ENCODE measurements at regions not wholly inside any gene's neighbourhood (a gene's known extent, or its start where the extent isn't known, plus 50 kb on each side); places are given as distances from the start of the nearest gene placed in this dataset.

- H3K36me3 ChIP-seq (ENCODE audit: control insufficient read depth in 2 of 2, insufficient read depth in 2 of 2, low read length in 2 of 2), result no peaks in the 10 kb centered on the region
- no peaks in the 10 kb centered on the region for H3K4me1 ChIP-seq (ENCODE audit: control insufficient read depth in 2 of 2, insufficient read depth in 2 of 2, low read length in 2 of 2)
- H3K27ac ChIP-seq (ENCODE audit: low read depth in 2 of 2, low read length in 2 of 2), result no peak overlapping the region
- H3K4me3 ChIP-seq (ENCODE audit: low read length in 2 of 2), result no peak overlapping the region
- no peak overlapping the region for H3K9ac ChIP-seq (ENCODE audit: low read depth in 1 of 2, low read length in 2 of 2)
- H3K27me3 ChIP-seq (ENCODE audit: control insufficient read depth in 2 of 2, insufficient read depth in 2 of 2, low read length in 2 of 2), result no peaks in the 10 kb centered on the region
- no peaks in the 10 kb centered on the region for H3K9me3 ChIP-seq (ENCODE audit: control insufficient read depth in 2 of 2, low read length in 2 of 2)
Measured at GRCh38 chr5:160479220-160479619, 57.6 kb downstream of the PTTG1 start.

GRCh38 chr5:160479926-160480325, 58.3 kb downstream of the PTTG1 start:
- H3K27me3 ChIP-seq (ENCODE audit: control insufficient read depth in 2 of 2, insufficient read depth in 2 of 2, low read length in 2 of 2), result no peaks in the 10 kb centered on the region
- no peaks in the 10 kb centered on the region for H3K4me1 ChIP-seq (ENCODE audit: control insufficient read depth in 2 of 2, insufficient read depth in 2 of 2, low read length in 2 of 2)
- no peak overlapping the region for H3K4me3 ChIP-seq (ENCODE audit: low read length in 2 of 2)
- H3K27ac ChIP-seq (ENCODE audit: low read depth in 2 of 2, low read length in 2 of 2), result no peak overlapping the region
- H3K36me3 ChIP-seq (ENCODE audit: control insufficient read depth in 2 of 2, insufficient read depth in 2 of 2, low read length in 2 of 2), result no peaks in the 10 kb centered on the region
- no peak overlapping the region for H3K9ac ChIP-seq (ENCODE audit: low read depth in 1 of 2, low read length in 2 of 2)
- no peaks in the 10 kb centered on the region for H3K9me3 ChIP-seq (ENCODE audit: control insufficient read depth in 2 of 2, low read length in 2 of 2)

- Histone ChIP-seq H3K4me3 (ENCODE audit: low read length in 2 of 2) (no peak overlapping the region), H3K27ac (ENCODE audit: low read depth in 2 of 2, low read length in 2 of 2) (no peak overlapping the region), H3K9ac (ENCODE audit: low read depth in 1 of 2, low read length in 2 of 2) (no peak overlapping the region), H3K9me3 (ENCODE audit: control insufficient read depth in 2 of 2, low read length in 2 of 2) (no peaks in the 10 kb centered on the region), H3K27me3 (ENCODE audit: control insufficient read depth in 2 of 2, insufficient read depth in 2 of 2, low read length in 2 of 2) (no peaks in the 10 kb centered on the region), H3K36me3 (ENCODE audit: control insufficient read depth in 2 of 2, insufficient read depth in 2 of 2, low read length in 2 of 2) (no peaks in the 10 kb centered on the region), H3K4me1 (ENCODE audit: control insufficient read depth in 2 of 2, insufficient read depth in 2 of 2, low read length in 2 of 2) (no peaks in the 10 kb centered on the region)
Measured at GRCh38 chr5:160480652-160481051, 59.0 kb downstream of the PTTG1 start.

- no peak overlapping the region for H3K4me3 ChIP-seq (ENCODE audit: low read length in 2 of 2)
- H3K27me3 ChIP-seq (ENCODE audit: control insufficient read depth in 2 of 2, insufficient read depth in 2 of 2, low read length in 2 of 2), result no peaks in the 10 kb centered on the region
- H3K9ac ChIP-seq (ENCODE audit: low read depth in 1 of 2, low read length in 2 of 2), result no peak overlapping the region
- H3K36me3 ChIP-seq (ENCODE audit: control insufficient read depth in 2 of 2, insufficient read depth in 2 of 2, low read length in 2 of 2), result peaks cover 0 to 2% of the 10 kb centered on the region in 2 donors
- H3K27ac ChIP-seq (ENCODE audit: low read depth in 2 of 2, low read length in 2 of 2), result no peak overlapping the region
- H3K9me3 ChIP-seq (ENCODE audit: control insufficient read depth in 2 of 2, low read length in 2 of 2), result no peaks in the 10 kb centered on the region
- no peaks in the 10 kb centered on the region for H3K4me1 ChIP-seq (ENCODE audit: control insufficient read depth in 2 of 2, insufficient read depth in 2 of 2, low read length in 2 of 2)
Measured at GRCh38 chr5:160484678-160485077, 63.0 kb downstream of the PTTG1 start.

- H3K27me3 ChIP-seq (ENCODE audit: control insufficient read depth in 2 of 2, insufficient read depth in 2 of 2, low read length in 2 of 2), result no peaks in the 10 kb centered on the region
- no peak overlapping the region for H3K9ac ChIP-seq (ENCODE audit: low read depth in 1 of 2, low read length in 2 of 2)
- H3K27ac ChIP-seq (ENCODE audit: low read depth in 2 of 2, low read length in 2 of 2), result no peak overlapping the region
- H3K4me1 ChIP-seq (ENCODE audit: control insufficient read depth in 2 of 2, insufficient read depth in 2 of 2, low read length in 2 of 2), result no peaks in the 10 kb centered on the region
- H3K4me3 ChIP-seq (ENCODE audit: low read length in 2 of 2), result no peak overlapping the region
- H3K36me3 ChIP-seq (ENCODE audit: control insufficient read depth in 2 of 2, insufficient read depth in 2 of 2, low read length in 2 of 2), result peaks cover 0 to 2% of the 10 kb centered on the region in 2 donors
- no peaks in the 10 kb centered on the region for H3K9me3 ChIP-seq (ENCODE audit: control insufficient read depth in 2 of 2, low read length in 2 of 2)
Measured at GRCh38 chr5:160485364-160485969, 63.8 kb downstream of the PTTG1 start.

GRCh38 chr5:160486573-160486972, 64.9 kb downstream of the PTTG1 start:
- H3K9me3 ChIP-seq (ENCODE audit: control insufficient read depth in 2 of 2, low read length in 2 of 2), result no peaks in the 10 kb centered on the region
- no peak overlapping the region for H3K27ac ChIP-seq (ENCODE audit: low read depth in 2 of 2, low read length in 2 of 2)
- H3K4me1 ChIP-seq (ENCODE audit: control insufficient read depth in 2 of 2, insufficient read depth in 2 of 2, low read length in 2 of 2), result no peaks in the 10 kb centered on the region
- H3K27me3 ChIP-seq (ENCODE audit: control insufficient read depth in 2 of 2, insufficient read depth in 2 of 2, low read length in 2 of 2), result no peaks in the 10 kb centered on the region
- H3K4me3 ChIP-seq (ENCODE audit: low read length in 2 of 2), result no peak overlapping the region
- no peak overlapping the region for H3K9ac ChIP-seq (ENCODE audit: low read depth in 1 of 2, low read length in 2 of 2)
- H3K36me3 ChIP-seq (ENCODE audit: control insufficient read depth in 2 of 2, insufficient read depth in 2 of 2, low read length in 2 of 2), result peaks cover 0 to 2% of the 10 kb centered on the region in 2 donors

GRCh38 chr5:160488394-160489325, 67.0 kb downstream of the PTTG1 start:
- Histone ChIP-seq H3K4me3 (ENCODE audit: low read length in 2 of 2) (no peak overlapping the region), H3K27me3 (ENCODE audit: control insufficient read depth in 2 of 2, insufficient read depth in 2 of 2, low read length in 2 of 2) (no peaks in the 10 kb centered on the region), H3K27ac (ENCODE audit: low read depth in 2 of 2, low read length in 2 of 2) (no peak overlapping the region), H3K4me1 (ENCODE audit: control insufficient read depth in 2 of 2, insufficient read depth in 2 of 2, low read length in 2 of 2) (no peaks in the 10 kb centered on the region), H3K36me3 (ENCODE audit: control insufficient read depth in 2 of 2, insufficient read depth in 2 of 2, low read length in 2 of 2) (peaks cover 0 to 2% of the 10 kb centered on the region in 2 donors), H3K9me3 (ENCODE audit: control insufficient read depth in 2 of 2, low read length in 2 of 2) (no peaks in the 10 kb centered on the region), H3K9ac (ENCODE audit: low read depth in 1 of 2, low read length in 2 of 2) (no peak overlapping the region)

- Histone ChIP-seq H3K36me3 (ENCODE audit: control insufficient read depth in 2 of 2, insufficient read depth in 2 of 2, low read length in 2 of 2) (peaks cover 0 to 2% of the 10 kb centered on the region in 2 donors), H3K4me1 (ENCODE audit: control insufficient read depth in 2 of 2, insufficient read depth in 2 of 2, low read length in 2 of 2) (peaks cover 0 to 3% of the 10 kb centered on the region in 2 donors), H3K4me3 (ENCODE audit: low read length in 2 of 2) (no peak overlapping the region), H3K9me3 (ENCODE audit: control insufficient read depth in 2 of 2, low read length in 2 of 2) (no peaks in the 10 kb centered on the region), H3K27me3 (ENCODE audit: control insufficient read depth in 2 of 2, insufficient read depth in 2 of 2, low read length in 2 of 2) (no peaks in the 10 kb centered on the region), H3K27ac (ENCODE audit: low read depth in 2 of 2, low read length in 2 of 2) (no peak overlapping the region), H3K9ac (ENCODE audit: low read depth in 1 of 2, low read length in 2 of 2) (no peak overlapping the region)
Measured at GRCh38 chr5:160491438-160491837, 69.8 kb downstream of the PTTG1 start.

GRCh38 chr5:160492565-160492964, 70.9 kb downstream of the PTTG1 start:
- H3K27me3 ChIP-seq (ENCODE audit: control insufficient read depth in 2 of 2, insufficient read depth in 2 of 2, low read length in 2 of 2), result no peaks in the 10 kb centered on the region
- H3K9me3 ChIP-seq (ENCODE audit: control insufficient read depth in 2 of 2, low read length in 2 of 2), result no peaks in the 10 kb centered on the region
- no peak overlapping the region for H3K9ac ChIP-seq (ENCODE audit: low read depth in 1 of 2, low read length in 2 of 2)
- peaks cover 0 to 3% of the 10 kb centered on the region in 2 donors for H3K4me1 ChIP-seq (ENCODE audit: control insufficient read depth in 2 of 2, insufficient read depth in 2 of 2, low read length in 2 of 2)
- no peak overlapping the region for H3K4me3 ChIP-seq (ENCODE audit: low read length in 2 of 2)
- no peaks in the 10 kb centered on the region for H3K36me3 ChIP-seq (ENCODE audit: control insufficient read depth in 2 of 2, insufficient read depth in 2 of 2, low read length in 2 of 2)
- no peak overlapping the region for H3K27ac ChIP-seq (ENCODE audit: low read depth in 2 of 2, low read length in 2 of 2)

- Histone ChIP-seq H3K27ac (ENCODE audit: low read depth in 2 of 2, low read length in 2 of 2) (no peak overlapping the region), H3K4me1 (ENCODE audit: control insufficient read depth in 2 of 2, insufficient read depth in 2 of 2, low read length in 2 of 2) (peaks cover 0 to 3% of the 10 kb centered on the region in 2 donors), H3K9me3 (ENCODE audit: control insufficient read depth in 2 of 2, low read length in 2 of 2) (no peaks in the 10 kb centered on the region), H3K4me3 (ENCODE audit: low read length in 2 of 2) (no peak overlapping the region), H3K9ac (ENCODE audit: low read depth in 1 of 2, low read length in 2 of 2) (no peak overlapping the region), H3K27me3 (ENCODE audit: control insufficient read depth in 2 of 2, insufficient read depth in 2 of 2, low read length in 2 of 2) (no peaks in the 10 kb centered on the region), H3K36me3 (ENCODE audit: control insufficient read depth in 2 of 2, insufficient read depth in 2 of 2, low read length in 2 of 2) (no peaks in the 10 kb centered on the region)
Measured at GRCh38 chr5:160493806-160494338, 72.2 kb downstream of the PTTG1 start.

All from mucosa of rectum (tissue), 2 donors.